Mucosa of descending colon (tissue), 3 donors: ENCODE measurements at regions not wholly inside any gene's neighbourhood (a gene's known extent, or its start where the extent isn't known, plus 50 kb on each side); places are given as distances from the start of the nearest gene placed in this dataset.

Experiments used
- ATAC-seq: fragments of 200-7000 bp; cut with Tn5 transposase; one replicate; pipeline ENCODE4 v1.9.1; 2020; ENCODE audit warnings: mild to moderate bottlenecking, moderate library complexity
- DNase-seq, 3 donors: peaks; one replicate each; pipeline ENCODE4 v3.0.0-alpha.2; 2020
- H3K36me3 ChIP-seq: fragments of 200-600 bp; one replicate; pipeline ENCODE4 v1.8.0; 2021; ENCODE audit warnings: low read depth, mild to moderate bottlenecking
- H3K4me1 ChIP-seq: fragments of 200-600 bp; one replicate; pipeline ENCODE4 v1.8.0; 2021; ENCODE audit warnings: low read depth, mild to moderate bottlenecking
- H3K4me3 ChIP-seq: fragments of 200-600 bp; one replicate; pipeline ENCODE4 v1.8.0; 2021; ENCODE audit warnings: mild to moderate bottlenecking
- H3K9me3 ChIP-seq: fragments of 200-600 bp; one replicate; pipeline ENCODE4 v1.8.0; 2021; ENCODE audit warnings: mild to moderate bottlenecking
- intact Hi-C, 2 donors: fragments of 100-400 bp; cut with DNase I in 1 of 2; cut with micrococcal nuclease in 1 of 2; formaldehyde crosslinking; loops; one replicate each; pipeline versions ENCODE4 v1.11.0 to v1.11.1; 2022; cut with DNase I, micrococcal nuclease
- TF ChIP-seq, protein P1 (sequence below): fragments of 200-600 bp; IDR thresholded peaks from one replicate; pipeline ENCODE4 v1.8.0; 2022; ENCODE audit warnings: antibody characterized with exemption, mild to moderate bottlenecking
- donor health status: DM: no; HTN: no; CAD: no; lungs with moderate emphysema.
- donor health status: DM: no; HTN: no; CAD: no.
- donor health status: DM: no; HTN: yes; CAD: no.

DNA sequence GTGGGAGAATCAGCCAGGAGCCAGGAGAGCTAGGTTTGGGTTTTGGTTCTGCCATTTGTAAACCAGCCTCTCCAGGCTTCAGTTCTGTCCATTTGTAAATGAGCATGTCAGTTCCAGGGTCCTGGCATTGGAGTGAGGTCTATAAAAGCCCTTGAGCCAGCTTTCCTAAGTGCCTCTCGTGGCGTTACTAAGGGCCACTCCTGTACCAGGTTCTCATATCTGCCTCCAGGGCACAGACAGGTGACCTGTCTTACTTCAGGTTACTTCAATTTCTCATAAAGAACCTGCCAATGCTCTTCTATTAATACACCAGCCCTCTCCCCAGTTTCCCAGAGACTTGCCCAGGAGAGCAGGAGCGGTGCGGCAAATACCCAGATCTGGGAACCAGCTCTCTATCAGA lies 101.9 kb downstream of the VEGFA start:
- no peak overlapping the region for H3K4me3 ChIP-seq
- no peak for ATAC-seq
- intact Hi-C loops, result no loop called here
- H3K9me3 ChIP-seq, result no peaks in the 10 kb centered on the region
- H3K36me3 ChIP-seq, result no peaks in the 10 kb centered on the region
- no peaks in the 10 kb centered on the region for H3K4me1 ChIP-seq
- TF ChIP-seq, protein P1, sequence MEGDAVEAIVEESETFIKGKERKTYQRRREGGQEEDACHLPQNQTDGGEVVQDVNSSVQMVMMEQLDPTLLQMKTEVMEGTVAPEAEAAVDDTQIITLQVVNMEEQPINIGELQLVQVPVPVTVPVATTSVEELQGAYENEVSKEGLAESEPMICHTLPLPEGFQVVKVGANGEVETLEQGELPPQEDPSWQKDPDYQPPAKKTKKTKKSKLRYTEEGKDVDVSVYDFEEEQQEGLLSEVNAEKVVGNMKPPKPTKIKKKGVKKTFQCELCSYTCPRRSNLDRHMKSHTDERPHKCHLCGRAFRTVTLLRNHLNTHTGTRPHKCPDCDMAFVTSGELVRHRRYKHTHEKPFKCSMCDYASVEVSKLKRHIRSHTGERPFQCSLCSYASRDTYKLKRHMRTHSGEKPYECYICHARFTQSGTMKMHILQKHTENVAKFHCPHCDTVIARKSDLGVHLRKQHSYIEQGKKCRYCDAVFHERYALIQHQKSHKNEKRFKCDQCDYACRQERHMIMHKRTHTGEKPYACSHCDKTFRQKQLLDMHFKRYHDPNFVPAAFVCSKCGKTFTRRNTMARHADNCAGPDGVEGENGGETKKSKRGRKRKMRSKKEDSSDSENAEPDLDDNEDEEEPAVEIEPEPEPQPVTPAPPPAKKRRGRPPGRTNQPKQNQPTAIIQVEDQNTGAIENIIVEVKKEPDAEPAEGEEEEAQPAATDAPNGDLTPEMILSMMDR, result no peak
- DNase-seq, result no peak

DNA sequence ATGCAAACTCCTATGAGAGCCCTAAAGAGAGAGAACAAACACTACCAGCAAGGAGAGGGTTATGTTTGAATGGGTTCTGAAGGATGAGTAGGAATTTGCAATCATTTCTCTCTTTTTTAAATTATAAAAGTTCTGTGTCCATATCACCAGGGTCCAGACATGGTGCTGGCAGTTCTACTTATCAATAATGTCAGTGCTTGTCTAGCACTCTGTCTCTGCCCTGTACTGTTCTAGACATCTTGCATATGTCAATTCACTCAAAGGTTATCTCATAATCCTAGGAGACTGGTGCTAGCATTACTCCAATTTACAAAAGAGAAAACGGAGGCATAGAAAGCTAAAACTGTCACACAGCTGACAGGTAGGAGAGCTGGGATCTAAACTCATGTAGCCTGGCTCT lies 101.3 kb downstream of the VEGFA start:
- H3K4me1 ChIP-seq, result no peaks in the 10 kb centered on the region
- intact Hi-C loops, result no loop called here
- TF ChIP-seq, protein P1, result no peak
- no peak for ATAC-seq
- H3K36me3 ChIP-seq, result no peaks in the 10 kb centered on the region
- DNase-seq, result no peak
- no peaks in the 10 kb centered on the region for H3K9me3 ChIP-seq
- H3K4me3 ChIP-seq, result no peak overlapping the region

DNA sequence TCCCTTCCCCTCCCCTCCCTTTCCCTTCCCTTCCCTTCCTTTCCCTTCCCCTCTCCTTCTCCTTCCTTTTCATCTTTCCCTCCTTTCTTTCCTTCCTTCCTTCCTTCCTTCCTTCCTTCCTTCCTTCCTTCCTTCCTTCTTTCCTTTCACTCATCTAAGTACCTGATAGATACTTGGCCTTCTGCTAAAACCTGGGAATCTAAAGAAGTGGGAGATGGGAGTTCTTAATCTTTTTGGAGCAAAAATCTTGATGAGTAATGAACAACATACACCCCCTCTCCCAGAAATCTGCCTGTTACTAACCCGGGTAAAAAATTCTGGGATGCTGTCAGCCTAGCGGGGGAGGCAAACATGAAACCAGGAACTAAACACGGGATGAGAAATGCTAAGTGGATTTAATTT lies 100.7 kb downstream of the VEGFA start:
- Histone ChIP-seq H3K9me3 (no peaks in the 10 kb centered on the region), H3K4me1 (no peaks in the 10 kb centered on the region), H3K4me3 (no peak overlapping the region), H3K36me3 (no peaks in the 10 kb centered on the region)
- DNase-seq (no peak), ATAC-seq (no peak)
- intact Hi-C loops, result no loop called here
- TF ChIP-seq, protein P1, result no peak

DNA sequence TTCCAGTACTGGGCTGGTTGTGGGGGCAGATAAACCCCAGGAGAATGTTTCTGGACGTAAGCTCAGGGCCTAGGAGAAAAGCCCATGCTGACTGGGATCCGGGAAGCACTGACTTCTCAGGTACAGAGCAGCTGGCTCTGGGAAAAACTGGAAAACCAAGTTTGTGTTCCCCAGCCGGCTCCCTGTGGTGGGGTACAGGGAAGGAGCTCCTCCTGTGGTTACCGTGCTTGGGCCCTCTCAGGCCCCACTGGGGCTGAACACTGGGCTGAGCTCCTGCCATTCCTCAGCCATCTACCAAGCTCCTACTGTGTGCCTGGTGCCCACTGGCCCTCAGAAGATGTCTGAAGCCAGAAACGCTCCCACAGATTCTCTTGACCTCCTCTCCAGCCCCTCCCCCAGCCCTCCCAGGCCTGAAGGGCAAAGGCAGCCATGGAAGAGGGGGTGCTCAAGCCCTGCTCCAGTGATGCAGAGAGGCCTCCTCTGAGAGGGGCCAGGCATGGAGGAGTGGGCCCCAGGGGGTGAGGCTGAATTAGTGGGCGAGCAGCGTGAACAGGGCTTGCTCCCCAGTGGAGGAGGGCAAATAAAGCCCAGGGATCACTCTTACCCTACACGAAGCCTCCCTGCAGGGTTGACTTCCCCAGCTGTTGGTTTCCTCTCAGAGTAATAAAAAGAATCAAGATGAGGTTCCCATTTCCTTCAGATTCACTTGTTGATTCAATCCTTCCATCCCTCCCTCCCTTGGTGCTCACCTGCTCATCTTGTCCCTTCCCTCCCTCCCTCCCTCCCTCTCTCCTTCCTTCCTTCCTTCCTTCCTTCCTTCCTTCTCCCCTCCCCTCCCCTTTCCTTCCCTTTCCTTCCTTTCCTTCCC lies 100.0 kb downstream of the VEGFA start:
- no peak for DNase-seq
- TF ChIP-seq, protein P1, result no peak
- no peaks in the 10 kb centered on the region for H3K36me3 ChIP-seq
- intact Hi-C loops, result no loop called here
- no peaks in the 10 kb centered on the region for H3K4me1 ChIP-seq
- no peak overlapping the region for H3K4me3 ChIP-seq
- ATAC-seq, result no peak
- no peaks in the 10 kb centered on the region for H3K9me3 ChIP-seq

DNA sequence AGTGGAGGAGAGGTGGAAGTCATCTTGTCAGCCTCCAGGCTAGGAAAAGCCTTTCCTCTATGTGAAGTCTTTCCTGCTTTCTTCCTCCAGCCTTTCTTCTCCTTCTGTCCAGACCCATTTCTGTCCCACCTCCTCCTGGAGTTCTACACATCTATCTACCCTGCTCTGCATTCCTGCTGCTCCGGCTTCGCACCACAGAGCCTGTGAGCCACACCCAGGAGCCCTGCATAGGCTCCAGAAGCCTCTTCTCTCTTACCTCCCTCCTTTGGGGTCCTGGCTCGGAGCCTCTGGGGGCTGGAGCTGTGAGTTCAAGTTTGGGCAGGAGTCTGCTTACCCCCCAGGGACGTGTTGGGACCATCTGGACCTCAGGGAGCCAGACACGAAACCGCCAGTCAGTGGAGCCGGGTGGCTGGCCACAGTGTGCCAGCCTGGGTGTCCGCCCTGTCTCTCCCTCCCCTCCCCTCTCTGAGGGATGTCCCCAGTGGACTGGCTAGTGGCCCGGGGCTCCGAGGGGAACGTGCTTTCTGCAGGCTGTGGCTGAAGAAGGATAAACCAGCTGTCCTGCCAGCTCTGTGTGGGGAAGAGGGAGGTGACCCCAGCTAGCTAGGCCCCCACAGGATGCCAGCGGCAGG lies 99.2 kb downstream of the VEGFA start:
- ATAC-seq, result no peak
- TF ChIP-seq, protein P1, result no peak
- no peak for DNase-seq
- intact Hi-C loops, result no loop called here
- Histone ChIP-seq H3K4me3 (no peak overlapping the region), H3K4me1 (no peaks in the 10 kb centered on the region), H3K36me3 (no peaks in the 10 kb centered on the region), H3K9me3 (no peaks in the 10 kb centered on the region)
